ENCODE measurements at regions not wholly inside any gene's neighbourhood (a gene's known extent, or its start where the extent isn't known, plus 50 kb on each side); places are given as distances from the start of the nearest gene placed in this dataset.

GRCh38 chrY:15650056-15650455, 1125.7 kb downstream of the NLGN4Y start:
- no peak for DNase-seq (ENCODE audit: low spot score)

GRCh38 chrY:15688531-15688930, 1164.2 kb downstream of the NLGN4Y start:
- peak; percentile 58 for DNase-seq (ENCODE audit: low spot score)

- DNase-seq (ENCODE audit: low spot score): no peak
These were observed 1165.7 kb downstream of the NLGN4Y start for GRCh38 chrY:15689994-15690393.

GRCh38 chrY:15702131-15702530, 1177.8 kb downstream of the NLGN4Y start:
- no peak for DNase-seq (ENCODE audit: low spot score)

- no peak for DNase-seq (ENCODE audit: low spot score)
These were observed 1180.6 kb downstream of the NLGN4Y start for GRCh38 chrY:15704906-15705305.

- DNase-seq (ENCODE audit: low spot score): no peak
These were observed 1225.5 kb downstream of the NLGN4Y start for GRCh38 chrY:15749533-15750433.

GRCh38 chrY:15751001-15751400, 1226.7 kb downstream of the NLGN4Y start:
- DNase-seq (ENCODE audit: low spot score): no peak

GRCh38 chrY:15756266-15756665, 1231.9 kb downstream of the NLGN4Y start:
- no peak for DNase-seq (ENCODE audit: low spot score)

- DNase-seq (ENCODE audit: low spot score): no peak
These were observed 1249.2 kb downstream of the NLGN4Y start for GRCh38 chrY:15773579-15773978.

GRCh38 chrY:15775880-15776279, 1251.6 kb downstream of the NLGN4Y start:
- peak; percentile 4 for DNase-seq (ENCODE audit: low spot score)

GRCh38 chrY:15779891-15780290, 1255.6 kb downstream of the NLGN4Y start:
- DNase-seq (ENCODE audit: low spot score): no peak

GRCh38 chrY:15800021-15800420, 1275.7 kb downstream of the NLGN4Y start:
- DNase-seq (ENCODE audit: low spot score): no peak

- no peak for DNase-seq (ENCODE audit: low spot score)
These were observed 1281.7 kb downstream of the NLGN4Y start for GRCh38 chrY:15805985-15806384.

GRCh38 chrY:15814241-15814640, 1289.9 kb downstream of the NLGN4Y start:
- DNase-seq (ENCODE audit: low spot score): no peak

Data from umbilical cord (tissue), 1 donor.